OCI-LY7 (cell line): ENCODE measurements at regions not wholly inside any gene's neighbourhood (a gene's known extent, or its start where the extent isn't known, plus 50 kb on each side); places are given as distances from the start of the nearest gene placed in this dataset.

Source experiments
- BruUV-seq: library from RNA; stranded (reverse); fragments of 400-500 nt; replicated peaks from 2 replicates; lab custom pipeline; 2021; lab: Mats Ljungman, UMichigan
- CTCF ChIA-PET: fragments of 300-600 bp; sonication (Branson Sonifier 250); formaldehyde crosslinking; loops from one replicate; lab custom pipeline; 2022; ENCODE audit warnings: antibody characterized with exemption; ENCODE audit not compliant: unreplicated experiment; lab: Charles Lee
- POLR2A ChIA-PET: fragments of 300-600 bp; sonication (Branson Sonifier 250); formaldehyde crosslinking; loops from one replicate; lab custom pipeline; 2022; ENCODE audit warnings: antibody characterized with exemption; lab: Charles Lee
- DNase-seq: peaks from one replicate; pipeline ENCODE4 v3.0.0-alpha.2; 2015; ENCODE audit warnings: low spot score
- H2AFZ ChIP-seq: fragments of 200-600 bp; sonication (generic), shearing (Covaris generic); 2 replicates; pipeline ENCODE4 v1.6.1; 2014; ENCODE audit warnings: mild to moderate bottlenecking, antibody characterized with exemption, low read length, moderate library complexity
- H3K27ac ChIP-seq: fragments of 200-600 bp; sonication (generic); 2 replicates; pipeline ENCODE4 v1.5.1; 2014; ENCODE audit warnings: mixed run types, low read depth, mild to moderate bottlenecking, moderate library complexity, low read length, inconsistent platforms; ENCODE audit not compliant: poor library complexity, severe bottlenecking
- H3K36me3 ChIP-seq: fragments of 200-600 bp; sonication (generic); 2 replicates; pipeline ENCODE4 v1.6.1; 2014; ENCODE audit warnings: mild to moderate bottlenecking, antibody characterized with exemption, low read length, moderate library complexity, mixed read lengths; ENCODE audit not compliant: insufficient read depth
- H3K4me1 ChIP-seq: fragments of 200-600 bp; sonication (generic); 2 replicates; pipeline ENCODE4 v1.5.1; 2014; ENCODE audit warnings: mild to moderate bottlenecking, low read length; ENCODE audit not compliant: insufficient read depth, poor library complexity, severe bottlenecking
- H3K4me2 ChIP-seq: fragments of 200-600 bp; sonication (generic); 2 replicates; pipeline ENCODE4 v1.6.1; 2014; ENCODE audit warnings: mild to moderate bottlenecking, low read length
- H3K4me3 ChIP-seq: fragments of 200-600 bp; sonication (generic); 2 replicates; pipeline ENCODE4 v1.5.1; 2014; ENCODE audit warnings: mild to moderate bottlenecking, low read depth, low read length; ENCODE audit not compliant: poor library complexity, severe bottlenecking
- H3K79me2 ChIP-seq: fragments of 200-600 bp; sonication (generic); 2 replicates; pipeline ENCODE4 v1.6.1; 2016; ENCODE audit warnings: low read depth, mild to moderate bottlenecking, low read length, moderate library complexity, mixed read lengths; ENCODE audit not compliant: insufficient read depth
- H3K9me2 ChIP-seq: fragments of 200-600 bp; sonication (generic); 2 replicates; pipeline ENCODE4 v1.6.1; 2016; ENCODE audit warnings: mild to moderate bottlenecking, low read length, mixed read lengths; ENCODE audit not compliant: insufficient read depth
- H3K9me3 ChIP-seq: fragments of 200-600 bp; sonication (generic); 2 replicates; pipeline ENCODE4 v1.6.1; 2014; ENCODE audit warnings: mild to moderate bottlenecking, mixed run types, low read length, mixed read lengths
- H4K20me1 ChIP-seq: fragments of 200-600 bp; sonication (generic); 2 replicates; pipeline ENCODE4 v1.6.1; 2014; ENCODE audit warnings: mild to moderate bottlenecking, antibody characterized with exemption, low read length, moderate library complexity, mixed read lengths; ENCODE audit not compliant: insufficient read depth
- EZH2phosphoT487 ChIP-seq: fragments of 200-600 bp; sonication (generic); IDR thresholded peaks from 2 replicates; pipeline ENCODE4 v1.6.1; 2018; ENCODE audit warnings: low read depth, borderline replicate concordance, mild to moderate bottlenecking, mixed run types, antibody characterized with exemption, low read length, moderate library complexity, mixed read lengths
- intact Hi-C: fragments of 100-400 bp; cut with micrococcal nuclease; formaldehyde crosslinking; loops from one replicate; pipeline ENCODE4 v1.10.0; 2022; ENCODE audit not compliant: unreplicated experiment
- TF ChIP-seq, protein P1 (sequence below): fragments of 200-600 bp; sonication (generic); conservative IDR thresholded peaks from 2 replicates; pipeline ENCODE4 v1.5.1; 2014; ENCODE audit warnings: mild to moderate bottlenecking, antibody characterized with exemption, low read length, moderate library complexity, mixed read lengths

DNA sequence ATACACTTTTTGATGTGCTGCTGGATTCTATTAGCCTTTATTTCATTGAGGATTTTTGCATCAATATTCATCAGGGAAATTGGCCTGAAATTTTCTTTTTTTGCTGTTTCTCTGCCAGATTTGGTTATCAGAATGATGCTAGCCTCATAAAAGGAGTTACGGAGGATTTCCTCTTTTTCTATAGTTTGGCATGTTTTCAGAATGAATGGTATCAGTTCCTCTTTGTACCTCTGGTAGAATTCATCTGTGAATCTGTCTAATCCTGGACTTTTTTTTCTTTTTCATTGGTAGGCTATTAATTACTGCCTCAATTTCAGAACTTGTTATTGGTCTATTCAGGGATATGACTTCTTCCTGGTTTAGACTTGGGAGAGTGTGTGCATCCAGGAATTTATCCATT lies 70.6 kb upstream of the RBMY1B start:
- intact Hi-C loops: no loop called here
- Histone ChIP-seq H3K4me1 (peaks cover 6% of the 10 kb centered on the region), H3K27ac (no peak overlapping the region), H3K9me3 (no peaks in the 10 kb centered on the region), H3K9me2 (no peaks in the 10 kb centered on the region), H3K79me2 (no peaks in the 10 kb centered on the region), H3K4me2 (0 out of 2 replicates have a peak overlapping the region, but pooled peaks have one; percentile 20), H3K36me3 (no peaks in the 10 kb centered on the region), H2AFZ (no peak overlapping the region), H4K20me1 (no peaks in the 10 kb centered on the region), H3K4me3 (no peak overlapping the region)
- CTCF ChIA-PET: no interaction called here
- TF ChIP-seq, protein P1, sequence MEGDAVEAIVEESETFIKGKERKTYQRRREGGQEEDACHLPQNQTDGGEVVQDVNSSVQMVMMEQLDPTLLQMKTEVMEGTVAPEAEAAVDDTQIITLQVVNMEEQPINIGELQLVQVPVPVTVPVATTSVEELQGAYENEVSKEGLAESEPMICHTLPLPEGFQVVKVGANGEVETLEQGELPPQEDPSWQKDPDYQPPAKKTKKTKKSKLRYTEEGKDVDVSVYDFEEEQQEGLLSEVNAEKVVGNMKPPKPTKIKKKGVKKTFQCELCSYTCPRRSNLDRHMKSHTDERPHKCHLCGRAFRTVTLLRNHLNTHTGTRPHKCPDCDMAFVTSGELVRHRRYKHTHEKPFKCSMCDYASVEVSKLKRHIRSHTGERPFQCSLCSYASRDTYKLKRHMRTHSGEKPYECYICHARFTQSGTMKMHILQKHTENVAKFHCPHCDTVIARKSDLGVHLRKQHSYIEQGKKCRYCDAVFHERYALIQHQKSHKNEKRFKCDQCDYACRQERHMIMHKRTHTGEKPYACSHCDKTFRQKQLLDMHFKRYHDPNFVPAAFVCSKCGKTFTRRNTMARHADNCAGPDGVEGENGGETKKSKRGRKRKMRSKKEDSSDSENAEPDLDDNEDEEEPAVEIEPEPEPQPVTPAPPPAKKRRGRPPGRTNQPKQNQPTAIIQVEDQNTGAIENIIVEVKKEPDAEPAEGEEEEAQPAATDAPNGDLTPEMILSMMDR: no peak
- TF ChIP-seq EZH2phosphoT487: no peak
- POLR2A ChIA-PET: no interaction called here
- peak; percentile 17 for DNase-seq
- no TSS peak for BruUV-seq

DNA sequence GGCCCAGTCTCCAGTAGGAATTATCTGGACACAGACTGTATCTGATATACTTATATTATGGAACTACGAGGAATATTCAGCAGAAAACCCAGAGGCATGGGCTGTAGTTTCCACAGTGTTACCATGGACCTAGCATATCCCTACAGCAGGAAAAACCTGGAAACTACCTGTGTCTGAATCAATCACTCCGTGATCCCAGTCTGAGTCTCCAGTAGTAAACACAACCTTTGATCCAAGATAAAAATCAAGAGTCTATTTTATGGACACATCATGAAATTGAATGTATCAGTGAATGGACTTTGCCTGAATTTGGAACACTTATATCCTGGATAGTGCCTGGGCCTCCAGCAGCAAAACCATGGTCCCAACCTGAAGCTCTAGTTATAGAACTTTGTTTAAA lies 57.5 kb upstream of the RBMY1B start:
- BruUV-seq: no TSS peak
- H3K4me1 ChIP-seq: no peaks in the 10 kb centered on the region
- H3K4me3 ChIP-seq: no peak overlapping the region
- H3K36me3 ChIP-seq: no peaks in the 10 kb centered on the region
- intact Hi-C loops: no loop called here
- no peak overlapping the region for H3K27ac ChIP-seq
- CTCF ChIA-PET: no interaction called here
- H3K79me2 ChIP-seq: no peaks in the 10 kb centered on the region
- no peaks in the 10 kb centered on the region for H3K9me3 ChIP-seq
- H3K4me2 ChIP-seq: no peak overlapping the region
- TF ChIP-seq, protein P1: no peak
- TF ChIP-seq EZH2phosphoT487: no peak
- H3K9me2 ChIP-seq: no peaks in the 10 kb centered on the region
- no peak for DNase-seq
- POLR2A ChIA-PET: no interaction called here
- H2AFZ ChIP-seq: no peak overlapping the region
- H4K20me1 ChIP-seq: no peaks in the 10 kb centered on the region

DNA sequence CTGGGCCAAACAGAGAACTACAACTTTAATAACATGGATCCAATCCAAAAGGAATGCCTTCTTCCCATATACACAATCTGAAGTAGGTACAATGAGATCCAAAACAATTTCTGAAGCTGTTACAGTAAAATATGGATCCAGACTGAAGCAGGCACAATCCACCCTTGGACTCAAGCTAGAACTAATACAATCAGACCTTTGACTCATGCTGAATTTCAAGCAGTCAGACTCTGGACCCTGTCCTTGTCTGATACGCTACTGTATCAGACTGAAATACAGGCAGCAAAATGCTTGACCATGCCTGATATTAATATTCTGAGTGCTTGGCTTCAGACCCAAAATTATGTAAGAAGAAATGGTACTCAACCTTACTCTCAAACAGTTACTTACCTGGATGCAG lies 57.0 kb upstream of the RBMY1B start:
- ChIA-PET POLR2A (no interaction called here), CTCF (no interaction called here)
- H3K4me3 ChIP-seq: no peak overlapping the region

More for the DNA sequence above, 57.0 kb upstream of the RBMY1B start:
- Histone ChIP-seq H3K4me1 (no peaks in the 10 kb centered on the region), H3K9me3 (no peaks in the 10 kb centered on the region), H4K20me1 (no peaks in the 10 kb centered on the region), H3K79me2 (no peaks in the 10 kb centered on the region), H3K9me2 (no peaks in the 10 kb centered on the region), H3K4me2 (no peak overlapping the region), H3K27ac (no peak overlapping the region), H2AFZ (no peak overlapping the region), H3K36me3 (no peaks in the 10 kb centered on the region)
- TF ChIP-seq EZH2phosphoT487: no peak
- TF ChIP-seq, protein P1: no peak
- intact Hi-C loops: no loop called here
- BruUV-seq: no TSS peak
- DNase-seq: no peak
